ENCODE measurements at regions not wholly inside any gene's neighbourhood (a gene's known extent, or its start where the extent isn't known, plus 50 kb on each side); places are given as distances from the start of the nearest gene placed in this dataset.

GRCh38 chrX:57848857-57849256 lies 61.4 kb downstream of the ZXDA start:
- H3K4me3 ChIP-seq (ENCODE audit: control insufficient read depth, low read depth, low read length): no peak overlapping the region
- no peak for TF ChIP-seq CTCF (IDR thresholded peaks at IDR 0.05; ENCODE audit: control insufficient read depth, insufficient read depth, low read depth, low read length, missing control alignments)
- DNase-seq (ENCODE audit: low read depth): no peak

GRCh38 chrX:57822818-57823217 lies 87.4 kb downstream of the ZXDA start:
- TF ChIP-seq CTCF (IDR thresholded peaks at IDR 0.05; ENCODE audit: control insufficient read depth, insufficient read depth, low read depth, low read length, missing control alignments): no peak
- DNase-seq (ENCODE audit: low read depth): no peak
- H3K4me3 ChIP-seq (ENCODE audit: control insufficient read depth, low read depth, low read length): no peak overlapping the region

- no peak for DNase-seq (ENCODE audit: low read depth)
- H3K4me3 ChIP-seq (ENCODE audit: control insufficient read depth, low read depth, low read length): no peak overlapping the region
Measured at GRCh38 chrX:57822398-57822797, 87.9 kb downstream of the ZXDA start.

GRCh38 chrX:57821703-57822387 lies 88.4 kb downstream of the ZXDA start:
- TF ChIP-seq CTCF (IDR thresholded peaks at IDR 0.05; ENCODE audit: control insufficient read depth, insufficient read depth, low read depth, low read length, missing control alignments): peak; percentile 59
- DNase-seq (ENCODE audit: low read depth): peak; percentile 29

More at GRCh38 chrX:57822398-57822797, 87.9 kb downstream of the ZXDA start:
- no peak for TF ChIP-seq CTCF (IDR thresholded peaks at IDR 0.05; ENCODE audit: control insufficient read depth, insufficient read depth, low read depth, low read length, missing control alignments)

GRCh38 chrX:57817302-57817701 lies 93.0 kb downstream of the ZXDA start:
- DNase-seq (ENCODE audit: low read depth): no peak
- TF ChIP-seq CTCF (IDR thresholded peaks at IDR 0.05; ENCODE audit: control insufficient read depth, insufficient read depth, low read depth, low read length, missing control alignments): peak; percentile 41
- no peak overlapping the region for H3K4me3 ChIP-seq (ENCODE audit: control insufficient read depth, low read depth, low read length)

More at GRCh38 chrX:57821703-57822387, 88.4 kb downstream of the ZXDA start:
- no peak overlapping the region for H3K4me3 ChIP-seq (ENCODE audit: control insufficient read depth, low read depth, low read length)

- no peak for DNase-seq (ENCODE audit: low read depth)
- no peak for TF ChIP-seq CTCF (IDR thresholded peaks at IDR 0.05; ENCODE audit: control insufficient read depth, insufficient read depth, low read depth, low read length, missing control alignments)
- no peak overlapping the region for H3K4me3 ChIP-seq (ENCODE audit: control insufficient read depth, low read depth, low read length)
Measured at GRCh38 chrX:57772637-57773036, 92.6 kb upstream of the NLRP2B start.
